ENCODE measurements at regions not wholly inside any gene's neighbourhood (a gene's known extent, or its start where the extent isn't known, plus 50 kb on each side); places are given as distances from the start of the nearest gene placed in this dataset.

- intact Hi-C loops (cut with DNase I; ENCODE audit: low total_unique reads), result no loop called here
- Histone ChIP-seq H3K27ac (no peak overlapping the region), H3K4me1 (no peaks in the 10 kb centered on the region), H3K4me3 (no peak overlapping the region), H3K9me3 (no peaks in the 10 kb centered on the region), H3K27me3 (no peaks in the 10 kb centered on the region), H3K36me3 (no peaks in the 10 kb centered on the region)
- TF ChIP-seq POLR2AphosphoS5 (IDR thresholded peaks at IDR 0.05), result no peak
- no peak for TF ChIP-seq CTCF (IDR thresholded peaks at IDR 0.05)
- TF ChIP-seq POLR2A (IDR thresholded peaks at IDR 0.05), result no peak
- DNase-seq (ENCODE audit: low spot score in 2 of 2), result no peak
Measured at GRCh38 chr14:98999345-98999744, 272.7 kb downstream of the BCL11B start.

GRCh38 chr14:98999901-99000300, 272.1 kb downstream of the BCL11B start:
- Histone ChIP-seq H3K9me3 (no peaks in the 10 kb centered on the region), H3K27me3 (no peaks in the 10 kb centered on the region), H3K27ac (no peak overlapping the region), H3K4me3 (no peak overlapping the region), H3K36me3 (no peaks in the 10 kb centered on the region), H3K4me1 (no peaks in the 10 kb centered on the region)
- intact Hi-C loops (cut with DNase I; ENCODE audit: low total_unique reads), result no loop called here
- TF ChIP-seq POLR2AphosphoS5 (IDR thresholded peaks at IDR 0.05), result no peak
- no peak for TF ChIP-seq CTCF (IDR thresholded peaks at IDR 0.05)
- TF ChIP-seq POLR2A (IDR thresholded peaks at IDR 0.05), result no peak
- no peak for DNase-seq (ENCODE audit: low spot score in 2 of 2)

GRCh38 chr14:99001241-99001640, 270.8 kb downstream of the BCL11B start:
- H3K4me1 ChIP-seq, result no peaks in the 10 kb centered on the region
- intact Hi-C loops (cut with DNase I; ENCODE audit: low total_unique reads), result no loop called here
- TF ChIP-seq CTCF (IDR thresholded peaks at IDR 0.05) (no peak), POLR2A (IDR thresholded peaks at IDR 0.05) (no peak), POLR2AphosphoS5 (IDR thresholded peaks at IDR 0.05) (no peak)
- no peak overlapping the region for H3K27ac ChIP-seq
- no peaks in the 10 kb centered on the region for H3K27me3 ChIP-seq
- H3K4me3 ChIP-seq, result no peak overlapping the region
- no peak for DNase-seq (ENCODE audit: low spot score in 2 of 2)
- no peaks in the 10 kb centered on the region for H3K36me3 ChIP-seq
- no peaks in the 10 kb centered on the region for H3K9me3 ChIP-seq

GRCh38 chr14:99003646-99004045, 268.4 kb downstream of the BCL11B start:
- H3K4me1 ChIP-seq, result no peaks in the 10 kb centered on the region
- no peaks in the 10 kb centered on the region for H3K36me3 ChIP-seq
- no peak for DNase-seq (ENCODE audit: low spot score in 2 of 2)
- no peaks in the 10 kb centered on the region for H3K9me3 ChIP-seq
- H3K27me3 ChIP-seq, result no peaks in the 10 kb centered on the region
- TF ChIP-seq POLR2AphosphoS5 (IDR thresholded peaks at IDR 0.05) (no peak), POLR2A (IDR thresholded peaks at IDR 0.05) (no peak), CTCF (IDR thresholded peaks at IDR 0.05) (no peak)
- intact Hi-C loops (cut with DNase I; ENCODE audit: low total_unique reads), result no loop called here
- H3K4me3 ChIP-seq, result no peak overlapping the region
- no peak overlapping the region for H3K27ac ChIP-seq

- Histone ChIP-seq H3K36me3 (no peaks in the 10 kb centered on the region), H3K4me3 (no peak overlapping the region), H3K4me1 (no peaks in the 10 kb centered on the region), H3K27me3 (no peaks in the 10 kb centered on the region), H3K27ac (no peak overlapping the region), H3K9me3 (no peaks in the 10 kb centered on the region)
- no peak for DNase-seq (ENCODE audit: low spot score in 2 of 2)
- TF ChIP-seq POLR2AphosphoS5 (IDR thresholded peaks at IDR 0.05), result no peak
- TF ChIP-seq CTCF (IDR thresholded peaks at IDR 0.05), result no peak
- no peak for TF ChIP-seq POLR2A (IDR thresholded peaks at IDR 0.05)
- intact Hi-C loops (cut with DNase I; ENCODE audit: low total_unique reads), result no loop called here
Measured at GRCh38 chr14:99004112-99004511, 267.9 kb downstream of the BCL11B start.

Data from breast epithelium (tissue), 4 donors.